GM12878 (cell line): ENCODE measurements at regions not wholly inside any gene's neighbourhood (a gene's known extent, or its start where the extent isn't known, plus 50 kb on each side); places are given as distances from the start of the nearest gene placed in this dataset.

ENCODE experiments used
- E4F1 ChIP-seq: fragments of 450-650 bp; IDR thresholded peaks from 2 replicates; pipeline ENCODE4 v1.6.1; 2018; ENCODE audit warnings: borderline replicate concordance, mild to moderate bottlenecking; ENCODE audit not compliant: partially characterized antibody
- EED ChIP-seq: sonication (generic); IDR thresholded peaks from 2 replicates; pipeline ENCODE4 v1.6.1; 2016; ENCODE audit warnings: antibody characterized with exemption, low read depth
- FOXK2 ChIP-seq: fragments of 450-650 bp; IDR thresholded peaks from 2 replicates; pipeline ENCODE4 v1.6.1; 2017; ENCODE audit warnings: mild to moderate bottlenecking, moderate library complexity
- HCFC1 ChIP-seq: fragments of 150-350 bp; IDR thresholded peaks from 2 replicates; pipeline ENCODE4 v1.6.1; 2014; ENCODE audit warnings: low read length
- IKZF1 ChIP-seq: fragments of 450-650 bp; conservative IDR thresholded peaks from 2 replicates; pipeline ENCODE4 v1.6.1; 2017; ENCODE audit warnings: antibody characterized with exemption, mild to moderate bottlenecking
- MEF2B ChIP-seq: fragments of 450-650 bp; IDR thresholded peaks from 2 replicates; pipeline ENCODE4 v1.6.1; 2018; ENCODE audit warnings: mild to moderate bottlenecking, moderate library complexity; ENCODE audit not compliant: partially characterized antibody, poor library complexity, severe bottlenecking
- MLLT1 ChIP-seq: fragments of 450-650 bp; IDR thresholded peaks from 2 replicates; pipeline ENCODE4 v1.6.1; 2016; ENCODE audit warnings: mild to moderate bottlenecking
- NBN ChIP-seq: fragments of 450-650 bp; IDR thresholded peaks from 2 replicates; pipeline ENCODE4 v1.6.1; 2016
- PAX8 ChIP-seq: fragments of 450-650 bp; IDR thresholded peaks from 2 replicates; pipeline ENCODE4 v1.6.1; 2017; ENCODE audit warnings: mild to moderate bottlenecking, moderate library complexity
- RELA ChIP-seq: fragments of 450-650 bp; IDR thresholded peaks from 2 replicates; pipeline ENCODE4 v1.8.0; 2014; ENCODE audit warnings: borderline replicate concordance; ENCODE audit not compliant: partially characterized antibody
- REST ChIP-seq: IDR thresholded peaks from 2 replicates; pipeline ENCODE4 v1.6.1; 2012; ENCODE audit warnings: mild to moderate bottlenecking, low read depth, low read length
- USF1 ChIP-seq: IDR thresholded peaks from 2 replicates; pipeline ENCODE4 v1.6.1; 2011; ENCODE audit warnings: borderline replicate concordance, low read depth, mild to moderate bottlenecking, moderate library complexity, mixed read lengths, low read length; ENCODE audit not compliant: insufficient read depth; ENCODE audit errors: extremely low read length
- ZNF24 ChIP-seq: fragments of 450-650 bp; IDR thresholded peaks from 2 replicates; pipeline ENCODE4 v1.6.1; 2017; ENCODE audit warnings: antibody characterized with exemption, mild to moderate bottlenecking

GRCh38 chrX:65598559-65599147 lies 64.1 kb upstream of the LAS1L start (continued):
- TF ChIP-seq REST (no peak), RELA (no peak), FOXK2 (no peak), PAX8 (no peak), MLLT1 (no peak), USF1 (no peak), MEF2B (no peak), HCFC1 (no peak), NBN (no peak), ZNF24 (no peak), E4F1 (no peak), IKZF1 (no peak), EED (no peak)
